Lung (tissue), 11 donors: ENCODE measurements at regions not wholly inside any gene's neighbourhood (a gene's known extent, or its start where the extent isn't known, plus 50 kb on each side); places are given as distances from the start of the nearest gene placed in this dataset.

Experiments used
- ATAC-seq: fragments of 200-7000 bp; cut with Tn5 transposase; one replicate; pipeline ENCODE4 v1.9.1; 2020; ENCODE audit warnings: moderate number of reproducible peaks; ENCODE audit not compliant: insufficient read depth, low FRiP score
- DNase-seq, 3 donors: peaks; one replicate each; pipeline ENCODE4 v3.0.0-alpha.2; 2013 to 2017
- H3K27ac ChIP-seq, 2 donors: one replicate each; pipeline ENCODE4 v1.5.1; 2013; ENCODE audit warnings: mild to moderate bottlenecking in 2 of 2, moderate library complexity in 2 of 2, control low read depth in 1 of 2, inconsistent platforms in 1 of 2, low read depth in 1 of 2, low read length in 1 of 2
- H3K27me3 ChIP-seq, 3 donors: one replicate each; pipeline ENCODE4 v1.5.1; 2013; ENCODE audit warnings: low read length in 2 of 3; ENCODE audit not compliant: control insufficient read depth in 3 of 3, insufficient read depth in 3 of 3
- H3K36me3 ChIP-seq, 4 donors: one replicate each; pipeline ENCODE4 v1.5.1; 2013; ENCODE audit warnings: low read length in 4 of 4, mild to moderate bottlenecking in 1 of 4, moderate library complexity in 1 of 4; ENCODE audit not compliant: control insufficient read depth in 4 of 4, insufficient read depth in 4 of 4
- H3K4me1 ChIP-seq, 5 donors: one replicate each; pipeline ENCODE4 v1.5.1; 2013; ENCODE audit warnings: low read length in 5 of 5, mild to moderate bottlenecking in 2 of 5, moderate library complexity in 1 of 5; ENCODE audit not compliant: control insufficient read depth in 5 of 5, insufficient read depth in 5 of 5
- H3K4me3 ChIP-seq: one replicate; pipeline ENCODE4 v1.5.1; 2013; ENCODE audit warnings: mild to moderate bottlenecking, control low read depth, moderate library complexity
- H3K9ac ChIP-seq, 2 donors: one replicate each; pipeline ENCODE4 v1.5.1; 2013; ENCODE audit warnings: low read length in 2 of 2, control low read depth in 1 of 2; ENCODE audit not compliant: insufficient read depth in 1 of 2
- H3K9me3 ChIP-seq, 4 donors: one replicate each; pipeline ENCODE4 v1.5.1; 2013; ENCODE audit warnings: low read length in 3 of 4, mild to moderate bottlenecking in 1 of 4, moderate library complexity in 1 of 4; ENCODE audit not compliant: control insufficient read depth in 4 of 4, insufficient read depth in 3 of 4
- CTCF ChIP-seq: IDR thresholded peaks from 2 replicates; pipeline ENCODE4 v1.5.1; 2012; ENCODE audit warnings: mild to moderate bottlenecking; ENCODE audit errors: control extremely low read depth, extremely low read depth
- WGBS, 2 donors: extraction: QIAGEN DNeasy Blood & Tissue Kit; methylation state at CpG; one replicate each; pipeline ENCODE4 v1.1.7; 2013; 5-methylcytosine and 5-hydroxymethylcytosine counted together
- donor health status: control.
- donor health status: control.
- donor health status: Bipolar disorder and iron deficiency.
- donor health status: healthy.
- donor health status: DM: yes; HTN: yes; CAD: no.

- 72 to 76% methylated on average over 1 of the region's 1 CpG for WGBS, 2 donors
These were observed 54.5 kb upstream of the HTR4 start for GRCh38 chr5:148708854-148709253.

GRCh38 chr5:148711961-148712360 is 57.6 kb upstream of the HTR4 start:
- H3K27me3 ChIP-seq: no peaks in the 10 kb centered on the region
- no peak overlapping the region for H3K27ac ChIP-seq
- no peak overlapping the region for H3K4me3 ChIP-seq
- ATAC-seq (no peak), DNase-seq (peak in 2 of 3 donors; percentile 88 to 91)
- H3K36me3 ChIP-seq: no peaks in the 10 kb centered on the region
- peaks cover 0 to 20% (median 8%) of the 10 kb centered on the region in 5 donors for H3K4me1 ChIP-seq
- peaks cover 0 to 1% (median 0%) of the 10 kb centered on the region in 4 donors for H3K9me3 ChIP-seq
- 62 to 79% methylated on average over 3 of the region's 3 CpGs for WGBS, 2 donors
- no peak for TF ChIP-seq CTCF
- no peak overlapping the region for H3K9ac ChIP-seq

More at GRCh38 chr5:148708854-148709253, 54.5 kb upstream of the HTR4 start:
- H3K27me3 ChIP-seq: no peaks in the 10 kb centered on the region
- no peak for TF ChIP-seq CTCF
- H3K36me3 ChIP-seq: no peaks in the 10 kb centered on the region
- H3K4me3 ChIP-seq: no peak overlapping the region
- no peak overlapping the region for H3K9ac ChIP-seq
- no peak for ATAC-seq
- peaks cover 0 to 20% (median 8%) of the 10 kb centered on the region in 5 donors for H3K4me1 ChIP-seq
- peaks cover 0 to 1% (median 0%) of the 10 kb centered on the region in 4 donors for H3K9me3 ChIP-seq
- H3K27ac ChIP-seq: no peak overlapping the region
- DNase-seq: no peak

- H3K27ac ChIP-seq: no peak overlapping the region
- TF ChIP-seq CTCF: no peak
- no peaks in the 10 kb centered on the region for H3K27me3 ChIP-seq
- no peak overlapping the region for H3K9ac ChIP-seq
- no peaks in the 10 kb centered on the region for H3K36me3 ChIP-seq
- no peak overlapping the region for H3K4me3 ChIP-seq
- no peak for DNase-seq
- H3K9me3 ChIP-seq: peaks cover 0 to 1% (median 0%) of the 10 kb centered on the region in 4 donors
- peaks cover 0 to 20% (median 8%) of the 10 kb centered on the region in 5 donors for H3K4me1 ChIP-seq
- ATAC-seq: no peak
These were observed 59.6 kb upstream of the HTR4 start for GRCh38 chr5:148713735-148714508.
